Suprapubic skin (tissue), 4 donors: ENCODE measurements at regions not wholly inside any gene's neighbourhood (a gene's known extent, or its start where the extent isn't known, plus 50 kb on each side); places are given as distances from the start of the nearest gene placed in this dataset.
"Not testable (repeated sequence)": the region's sequence is repeated elsewhere in the genome, so short reads cannot be mapped to it uniquely, and the experiment has no call there.

Experiments
- DNase-seq, 2 donors: peaks; one replicate each; pipeline ENCODE4 v3.0.0-alpha.2; 2019; ENCODE audit warnings: low spot score in 2 of 2
- H3K27ac ChIP-seq: fragments of 200-600 bp; sonication (generic); one replicate; pipeline ENCODE4 v1.5.1; 2019
- H3K27me3 ChIP-seq: fragments of 200-600 bp; sonication (generic); one replicate; pipeline ENCODE4 v1.5.1; 2019
- H3K36me3 ChIP-seq: fragments of 200-600 bp; sonication (generic); one replicate; pipeline ENCODE4 v1.5.1; 2019
- H3K4me1 ChIP-seq: fragments of 200-600 bp; sonication (generic); one replicate; pipeline ENCODE4 v1.5.1; 2019
- H3K4me3 ChIP-seq: fragments of 200-600 bp; sonication (generic); one replicate; pipeline ENCODE4 v1.5.1; 2019; ENCODE audit warnings: mild to moderate bottlenecking
- H3K9me3 ChIP-seq: fragments of 200-600 bp; sonication (generic); one replicate; pipeline ENCODE4 v1.5.1; 2019
- EP300 ChIP-seq: sonication (generic); formaldehyde crosslinking; IDR thresholded peaks from one replicate; pipeline ENCODE4 v1.6.1; 2017; ENCODE audit warnings: antibody characterized with exemption
- POLR2A ChIP-seq, 2 donors: fragments of 450-650 bp; IDR thresholded peaks; one replicate each; pipeline ENCODE4 v1.6.1; 2017; ENCODE audit warnings: antibody characterized with exemption in 2 of 2, mild to moderate bottlenecking in 2 of 2, moderate library complexity in 2 of 2
- POLR2AphosphoS5 ChIP-seq, 3 donors: sonication (generic); formaldehyde crosslinking; IDR thresholded peaks; one replicate each; pipeline ENCODE4 v1.6.1; 2017; ENCODE audit warnings: antibody characterized with exemption in 3 of 3
- whole genome bisulfite sequencing: methylation state at CpG from one replicate; pipeline ENCODE4 v1.1.5; 2018; 5-methylcytosine and 5-hydroxymethylcytosine counted together
- TF ChIP-seq, protein P1 (sequence below), 2 donors: fragments of 200-600 bp in 1 of 2; fragments of 450-650 bp in 1 of 2; sonication (generic) in 1 of 2; IDR thresholded peaks; one replicate each; pipeline ENCODE4 v1.5.1; 2016 to 2019; ENCODE audit warnings: antibody characterized with exemption in 2 of 2, mild to moderate bottlenecking in 1 of 2, moderate library complexity in 1 of 2

DNA sequence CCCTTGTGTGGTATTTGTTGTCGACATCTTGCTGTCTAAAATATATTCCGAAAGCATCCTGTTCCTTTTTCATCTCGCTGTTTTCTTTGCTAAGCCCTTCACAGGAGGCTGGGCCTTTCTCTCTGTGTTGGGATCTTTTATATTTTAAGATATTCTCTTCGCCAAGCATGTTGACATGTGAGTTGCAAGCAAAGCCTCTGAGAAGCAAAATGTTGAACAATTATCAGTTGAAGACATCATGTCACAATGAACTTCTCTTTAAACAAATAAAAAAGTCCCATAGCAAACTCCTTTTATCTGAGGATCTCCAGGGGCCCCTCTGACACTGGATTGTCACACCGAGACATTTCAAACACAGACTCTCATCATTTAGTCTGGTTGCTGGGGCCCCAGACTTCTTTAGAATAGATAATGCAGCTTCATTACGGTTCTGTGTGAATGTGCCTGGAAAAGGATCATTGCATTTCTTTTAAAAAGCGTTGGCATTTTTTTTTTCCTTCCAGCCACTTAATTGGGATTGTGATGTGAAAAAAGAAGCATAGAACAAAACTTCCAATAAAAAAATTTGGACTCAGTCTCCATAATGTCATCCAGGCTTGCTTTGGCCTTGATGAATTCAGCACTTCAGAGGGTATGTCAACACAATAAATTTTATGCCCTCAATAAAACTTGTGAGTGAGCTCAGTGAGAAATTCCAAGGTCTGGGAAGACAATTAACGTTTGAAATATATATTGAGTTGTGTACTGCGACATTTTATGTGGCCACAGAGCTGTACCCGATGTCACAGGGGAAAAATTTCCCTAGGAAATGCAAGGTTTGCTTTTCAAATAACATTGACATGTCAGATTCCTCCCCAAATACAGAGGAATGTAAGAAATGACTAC, 496.8 kb downstream of the XYLT1 start:
- WGBS, result 54% methylated on average over 10 of the region's 10 CpGs
- no peak for DNase-seq
- no peaks in the 10 kb centered on the region for H3K36me3 ChIP-seq
- H3K27me3 ChIP-seq, result peaks cover 10% of the 10 kb centered on the region
- H3K9me3 ChIP-seq, result no peaks in the 10 kb centered on the region
- TF ChIP-seq EP300 (no peak), POLR2A (IDR thresholded peaks at IDR 0.05) (no peak), POLR2AphosphoS5 (IDR thresholded peaks at IDR 0.05) (no peak)
- TF ChIP-seq, protein P1, sequence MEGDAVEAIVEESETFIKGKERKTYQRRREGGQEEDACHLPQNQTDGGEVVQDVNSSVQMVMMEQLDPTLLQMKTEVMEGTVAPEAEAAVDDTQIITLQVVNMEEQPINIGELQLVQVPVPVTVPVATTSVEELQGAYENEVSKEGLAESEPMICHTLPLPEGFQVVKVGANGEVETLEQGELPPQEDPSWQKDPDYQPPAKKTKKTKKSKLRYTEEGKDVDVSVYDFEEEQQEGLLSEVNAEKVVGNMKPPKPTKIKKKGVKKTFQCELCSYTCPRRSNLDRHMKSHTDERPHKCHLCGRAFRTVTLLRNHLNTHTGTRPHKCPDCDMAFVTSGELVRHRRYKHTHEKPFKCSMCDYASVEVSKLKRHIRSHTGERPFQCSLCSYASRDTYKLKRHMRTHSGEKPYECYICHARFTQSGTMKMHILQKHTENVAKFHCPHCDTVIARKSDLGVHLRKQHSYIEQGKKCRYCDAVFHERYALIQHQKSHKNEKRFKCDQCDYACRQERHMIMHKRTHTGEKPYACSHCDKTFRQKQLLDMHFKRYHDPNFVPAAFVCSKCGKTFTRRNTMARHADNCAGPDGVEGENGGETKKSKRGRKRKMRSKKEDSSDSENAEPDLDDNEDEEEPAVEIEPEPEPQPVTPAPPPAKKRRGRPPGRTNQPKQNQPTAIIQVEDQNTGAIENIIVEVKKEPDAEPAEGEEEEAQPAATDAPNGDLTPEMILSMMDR (IDR thresholded peaks at IDR 0.05), result no peak
- no peak overlapping the region for H3K4me3 ChIP-seq
- no peak overlapping the region for H3K27ac ChIP-seq
- H3K4me1 ChIP-seq, result no peaks in the 10 kb centered on the region

DNA sequence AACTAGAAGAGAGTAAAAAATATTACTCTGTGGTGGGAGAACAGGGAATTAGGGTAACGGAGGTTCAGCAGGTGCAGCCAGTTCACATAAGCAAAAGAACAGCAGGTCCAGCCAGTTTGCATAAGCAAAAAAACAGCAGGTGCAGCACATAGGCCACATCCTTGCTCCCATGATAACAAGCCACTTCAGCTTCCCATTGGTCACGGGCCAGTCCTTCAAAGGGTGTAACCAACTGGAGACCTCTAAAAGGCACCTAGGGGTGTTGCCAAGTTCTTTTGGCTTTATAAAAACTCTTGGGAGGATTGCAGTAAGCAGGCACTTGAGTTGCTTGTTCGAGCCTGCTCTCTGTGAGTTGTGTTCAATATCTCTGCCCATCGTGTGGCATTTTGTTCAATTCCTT, 488.1 kb downstream of the XYLT1 start:
- H3K27ac ChIP-seq, result no peak overlapping the region
- no peak for TF ChIP-seq POLR2AphosphoS5 (IDR thresholded peaks at IDR 0.05)
- TF ChIP-seq, protein P1 (IDR thresholded peaks at IDR 0.05), result no peak
- no peak for TF ChIP-seq EP300
- no peak for TF ChIP-seq POLR2A (IDR thresholded peaks at IDR 0.05)
- H3K4me3 ChIP-seq, result no peak overlapping the region
- no peaks in the 10 kb centered on the region for H3K36me3 ChIP-seq
- no peaks in the 10 kb centered on the region for H3K4me1 ChIP-seq
- DNase-seq, result no peak
- WGBS, result 94% methylated on average over 4 of the region's 4 CpGs
- no peaks in the 10 kb centered on the region for H3K9me3 ChIP-seq
- no peaks in the 10 kb centered on the region for H3K27me3 ChIP-seq

DNA sequence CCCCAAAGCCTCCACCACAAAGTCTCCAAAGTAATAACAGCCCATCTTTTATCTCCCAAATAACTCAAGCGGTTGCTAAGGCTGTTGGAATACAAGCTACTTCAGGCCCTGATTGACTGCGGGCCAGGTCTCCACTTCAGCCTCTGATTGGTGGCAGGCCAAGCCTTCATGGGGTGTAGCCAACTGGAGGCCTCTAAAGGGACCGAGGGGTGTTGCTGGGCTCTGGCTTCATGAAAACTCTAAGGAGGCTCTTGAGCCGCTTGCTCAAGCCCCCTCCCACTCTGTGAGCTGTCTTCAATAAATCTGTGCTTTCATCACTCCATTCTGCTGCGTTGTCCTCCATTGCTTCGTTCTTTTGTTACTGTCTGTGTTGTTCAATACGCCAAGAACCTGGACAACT, 487.2 kb downstream of the XYLT1 start:
- 83% methylated on average over 7 of the region's 7 CpGs for WGBS
- Histone ChIP-seq H3K4me1 (no peaks in the 10 kb centered on the region), H3K9me3 (no peaks in the 10 kb centered on the region), H3K36me3 (no peaks in the 10 kb centered on the region), H3K27ac (no peak overlapping the region), H3K4me3 (no peak overlapping the region), H3K27me3 (no peaks in the 10 kb centered on the region)
- DNase-seq, result no peak
- TF ChIP-seq POLR2A (IDR thresholded peaks at IDR 0.05) (no peak), POLR2AphosphoS5 (IDR thresholded peaks at IDR 0.05) (no peak), EP300 (no peak)
- TF ChIP-seq, protein P1 (IDR thresholded peaks at IDR 0.05), result no peak

DNA sequence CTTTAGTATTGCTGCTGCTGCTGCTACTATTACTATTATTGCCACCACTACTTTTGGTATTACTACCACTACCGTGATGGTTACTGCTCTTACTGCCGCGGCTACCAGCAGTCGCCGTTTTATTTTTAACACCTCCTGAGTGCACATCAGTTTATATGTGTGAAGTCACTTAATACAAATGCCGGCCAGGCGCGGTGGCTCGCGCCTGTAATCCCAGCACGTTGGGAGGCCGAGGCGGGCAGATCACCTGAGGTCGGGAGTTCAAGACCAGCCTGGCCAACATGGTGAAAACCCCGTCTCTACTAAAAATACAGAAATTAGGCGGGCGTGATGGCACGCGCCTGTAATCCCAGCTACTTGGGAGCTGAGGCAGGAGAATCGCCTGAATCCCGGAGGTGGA, 486.7 kb downstream of the XYLT1 start:
- 94% methylated on average over 21 of the region's 21 CpGs for WGBS
- H3K4me3 ChIP-seq, H3K36me3 ChIP-seq: not testable (repeated sequence)

DNA sequence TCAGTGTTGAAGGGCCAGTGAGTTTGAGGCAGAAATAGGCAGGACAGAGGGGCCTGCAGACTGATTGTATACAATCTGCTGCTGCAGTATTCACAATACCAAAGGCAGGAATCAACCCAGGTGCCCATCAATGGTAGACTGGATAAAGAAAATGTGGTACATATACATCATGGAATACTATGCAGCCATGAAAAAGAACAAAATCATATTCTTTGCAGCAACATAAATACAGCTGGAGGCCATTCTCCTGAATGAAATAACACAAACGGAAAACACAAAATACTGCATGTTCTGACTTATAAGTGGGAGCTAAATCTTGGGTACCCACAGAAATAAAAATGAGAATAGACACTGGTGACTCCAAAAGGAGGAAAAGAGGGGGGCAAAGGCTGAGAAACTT, 485.1 kb downstream of the XYLT1 start:
- Histone ChIP-seq H3K27me3 (no peaks in the 10 kb centered on the region), H3K36me3 (no peaks in the 10 kb centered on the region), H3K4me3 (no peak overlapping the region), H3K4me1 (no peaks in the 10 kb centered on the region), H3K27ac (no peak overlapping the region), H3K9me3 (no peaks in the 10 kb centered on the region)
- DNase-seq, result no peak
- 81% methylated on average over 1 of the region's 1 CpG for WGBS
- TF ChIP-seq POLR2AphosphoS5 (IDR thresholded peaks at IDR 0.05) (no peak), POLR2A (IDR thresholded peaks at IDR 0.05) (no peak), EP300 (no peak)
- TF ChIP-seq, protein P1 (IDR thresholded peaks at IDR 0.05), result no peak

More for the DNA sequence above, 486.7 kb downstream of the XYLT1 start:
- not testable (repeated sequence) for H3K27ac ChIP-seq, H3K27me3 ChIP-seq, H3K4me1 ChIP-seq, H3K9me3 ChIP-seq, DNase-seq
